ENCODE measurements at regions not wholly inside any gene's neighbourhood (a gene's known extent, or its start where the extent isn't known, plus 50 kb on each side); places are given as distances from the start of the nearest gene placed in this dataset.

GRCh38 chr11:90874281-90874680 is 651.4 kb upstream of the CHORDC1 start:
- Histone ChIP-seq H3K4me1 (ENCODE audit: control insufficient read depth in 1 of 2, low read depth in 2 of 2) (no peaks in the 10 kb centered on the region), H3K9me3 (no peaks in the 10 kb centered on the region), H3K36me3 (no peaks in the 10 kb centered on the region), H3K27ac (no peak overlapping the region), H3K4me3 (no peak overlapping the region), H3K27me3 (replicated peaks; ENCODE audit: insufficient read depth) (no peaks in the 10 kb centered on the region)
- TF ChIP-seq CTCF (IDR thresholded peaks at IDR 0.05): no peak
- ATAC-seq (ENCODE audit: insufficient number of reproducible peaks, low FRiP score, low read depth) (no peak), DNase-seq (ENCODE audit: low spot score) (no peak)

- DNase-seq (ENCODE audit: low spot score): no peak
- Histone ChIP-seq H3K9me3 (no peaks in the 10 kb centered on the region), H3K4me1 (ENCODE audit: control insufficient read depth in 1 of 2, low read depth in 2 of 2) (no peaks in the 10 kb centered on the region), H3K36me3 (no peaks in the 10 kb centered on the region), H3K27ac (no peak overlapping the region), H3K4me3 (no peak overlapping the region), H3K27me3 (replicated peaks; ENCODE audit: insufficient read depth) (no peaks in the 10 kb centered on the region)
- no peak for ATAC-seq (ENCODE audit: insufficient number of reproducible peaks, low FRiP score, low read depth)
- no peak for TF ChIP-seq CTCF (IDR thresholded peaks at IDR 0.05)
These were observed 644.6 kb upstream of the CHORDC1 start for GRCh38 chr11:90867416-90867815.

- Histone ChIP-seq H3K4me1 (ENCODE audit: control insufficient read depth in 1 of 2, low read depth in 2 of 2) (no peaks in the 10 kb centered on the region), H3K4me3 (no peak overlapping the region), H3K27me3 (replicated peaks; ENCODE audit: insufficient read depth) (peaks cover 4% of the 10 kb centered on the region), H3K27ac (no peak overlapping the region), H3K9me3 (no peaks in the 10 kb centered on the region), H3K36me3 (no peaks in the 10 kb centered on the region)
- ATAC-seq (ENCODE audit: insufficient number of reproducible peaks, low FRiP score, low read depth) (no peak), DNase-seq (ENCODE audit: low spot score) (no peak)
- TF ChIP-seq CTCF (IDR thresholded peaks at IDR 0.05): no peak
These were observed 633.9 kb upstream of the CHORDC1 start for GRCh38 chr11:90856790-90857189.

- Histone ChIP-seq H3K36me3 (no peaks in the 10 kb centered on the region), H3K27me3 (replicated peaks; ENCODE audit: insufficient read depth) (peaks cover 4% of the 10 kb centered on the region), H3K27ac (no peak overlapping the region), H3K4me1 (ENCODE audit: control insufficient read depth in 1 of 2, low read depth in 2 of 2) (no peaks in the 10 kb centered on the region), H3K4me3 (no peak overlapping the region), H3K9me3 (no peaks in the 10 kb centered on the region)
- ATAC-seq (ENCODE audit: insufficient number of reproducible peaks, low FRiP score, low read depth) (no peak), DNase-seq (ENCODE audit: low spot score) (no peak)
- no peak for TF ChIP-seq CTCF (IDR thresholded peaks at IDR 0.05)
These were observed 632.7 kb upstream of the CHORDC1 start for GRCh38 chr11:90855531-90855930.

- ATAC-seq (ENCODE audit: insufficient number of reproducible peaks, low FRiP score, low read depth): no peak
These were observed 628.3 kb upstream of the CHORDC1 start for GRCh38 chr11:90851196-90851595.

More at GRCh38 chr11:90851196-90851595, 628.3 kb upstream of the CHORDC1 start:
- Histone ChIP-seq H3K9me3 (no peaks in the 10 kb centered on the region), H3K27ac (no peak overlapping the region), H3K4me3 (no peak overlapping the region), H3K27me3 (replicated peaks; ENCODE audit: insufficient read depth) (peaks cover 1% of the 10 kb centered on the region), H3K4me1 (ENCODE audit: control insufficient read depth in 1 of 2, low read depth in 2 of 2) (no peaks in the 10 kb centered on the region), H3K36me3 (no peaks in the 10 kb centered on the region)
- no peak for DNase-seq (ENCODE audit: low spot score)
- no peak for TF ChIP-seq CTCF (IDR thresholded peaks at IDR 0.05)
